K562 (cell line): ENCODE measurements at regions not wholly inside any gene's neighbourhood (a gene's known extent, or its start where the extent isn't known, plus 50 kb on each side); places are given as distances from the start of the nearest gene placed in this dataset.

Experiments
- ATAC-seq: fragments of 200-7000 bp; cut with Tn5 transposase; 3 replicates; pipeline ENCODE4 v1.9.1; 2020; ENCODE audit warnings: moderate library complexity
- BruUV-seq: library from RNA; stranded (reverse); fragments of 400-500 nt; replicated peaks from 2 replicates; lab custom pipeline; 2021; lab: Mats Ljungman, UMichigan
- CTCF ChIA-PET: fragments of 300-600 bp; formaldehyde crosslinking; extraction: SDS; loops from one replicate; lab custom pipeline; 2021; ENCODE audit warnings: low intra/inter-chr PET ratio; lab: Yijun Ruan, JAX
- POLR2A ChIA-PET: fragments of 300-600, 350-650 bp; sonication (Branson Sonifier 250); formaldehyde crosslinking; extraction: SDS; loops from one replicate; lab custom pipeline; 2021; ENCODE audit warnings: antibody characterized with exemption, inconsistent platforms; lab: Yijun Ruan, JAX
- DNase-seq, 4 experiments: peaks; one replicate each; pipeline versions ENCODE4 v3.0.0 to v3.0.0-alpha.2; 2011 to 2018; ENCODE audit warnings: low spot score in 3 of 4, mixed read lengths in 3 of 4; ENCODE audit errors: extremely low read depth in 1 of 4
- FAIRE-seq: peaks from 2 replicates; lab custom pipeline; 2011; peaks lifted over from hg19 to GRCh38; lab: Jason Lieb, UNC
- H2AFZ ChIP-seq: 2 replicates; pipeline ENCODE4 v1.6.0; 2011; ENCODE audit warnings: low read depth, low read length, control low read depth, inconsistent platforms
- H3K27ac ChIP-seq: fragments of 200-600 bp; 3 replicates; pipeline ENCODE4 v1.8.0; 2011; ENCODE audit warnings: low read depth, mild to moderate bottlenecking, control low read depth, inconsistent platforms, low read length, moderate library complexity, mixed read lengths; ENCODE audit errors: extremely low read depth
- H3K27me3 ChIP-seq, 2 experiments: fragments of 300-600 bp in 1 of 2; 2 replicates in 1 of 2; 3 replicates in 1 of 2; pipeline versions ENCODE4 v1.6.0 to v1.8.0; 2011; ENCODE audit warnings: inconsistent platforms in 2 of 2, low read length in 2 of 2, mild to moderate bottlenecking in 1 of 2, mixed read lengths in 1 of 2, moderate library complexity in 1 of 2; ENCODE audit not compliant: control insufficient read depth in 2 of 2, insufficient read depth in 2 of 2
- H3K36me3 ChIP-seq: fragments of 300-600 bp; 3 replicates; pipeline ENCODE4 v1.8.0; 2011; ENCODE audit warnings: mild to moderate bottlenecking, low read length, inconsistent platforms; ENCODE audit not compliant: control insufficient read depth, insufficient read depth
- H3K4me1 ChIP-seq, 2 experiments: fragments of 200-600 bp in 1 of 2; replicated peaks in 1 of 2; 2 replicates in 1 of 2; 3 replicates in 1 of 2; pipeline versions ENCODE4 v1.5.1 to v1.8.0; 2011; ENCODE audit warnings: inconsistent platforms in 2 of 2, low read length in 2 of 2, mild to moderate bottlenecking in 1 of 2, mixed read lengths in 1 of 2, moderate library complexity in 1 of 2; ENCODE audit not compliant: control insufficient read depth in 2 of 2, insufficient read depth in 2 of 2
- H3K4me2 ChIP-seq: 2 replicates; pipeline ENCODE4 v1.6.1; 2011; ENCODE audit warnings: low read length, control low read depth, inconsistent platforms, mixed read lengths; ENCODE audit not compliant: insufficient read depth
- H3K4me3 ChIP-seq: fragments of 200-600 bp; sonication (generic), shearing (Covaris generic); 2 replicates; pipeline ENCODE4 v1.5.1; 2016; ENCODE audit warnings: control low read depth, inconsistent platforms
- H3K79me2 ChIP-seq: fragments of 200-600 bp; 3 replicates; pipeline ENCODE4 v1.8.0; 2011; ENCODE audit warnings: low read length, inconsistent platforms; ENCODE audit not compliant: control insufficient read depth, insufficient read depth
- H3K9ac ChIP-seq, 2 experiments: 2 replicates each; pipeline versions ENCODE4 v1.6.0 to v1.6.1; 2011; ENCODE audit warnings: low read depth in 2 of 2, low read length in 2 of 2, control low read depth in 1 of 2, inconsistent platforms in 1 of 2, mild to moderate bottlenecking in 1 of 2, mixed read lengths in 1 of 2; ENCODE audit not compliant: insufficient read depth in 1 of 2
- H3K9me1 ChIP-seq: one replicate; pipeline ENCODE4 v1.6.0; 2011; ENCODE audit warnings: inconsistent platforms, mild to moderate bottlenecking, low read length, moderate library complexity; ENCODE audit not compliant: control insufficient read depth, insufficient read depth
- H3K9me3 ChIP-seq: replicated peaks from 2 replicates; pipeline ENCODE4 v1.5.1; 2011; ENCODE audit warnings: low read depth, low read length, inconsistent platforms; ENCODE audit not compliant: control insufficient read depth, insufficient read depth
- H4K20me1 ChIP-seq: replicated peaks from 2 replicates; pipeline ENCODE4 v1.6.1; 2011; ENCODE audit warnings: low read length, inconsistent platforms, mixed read lengths; ENCODE audit not compliant: control insufficient read depth, insufficient read depth
- BMI1 ChIP-seq: fragments of 150-350 bp; IDR thresholded peaks from 2 replicates; pipeline ENCODE4 v1.6.1; 2014; ENCODE audit warnings: low read length
- CHD1 ChIP-seq: fragments of 200-600 bp; sonication (generic); IDR thresholded peaks from one replicate; pipeline ENCODE4 v1.6.1; 2012; ENCODE audit warnings: mild to moderate bottlenecking, moderate library complexity, low read length, inconsistent platforms
- E2F5 ChIP-seq: sonication (generic); formaldehyde crosslinking; IDR thresholded peaks from 2 replicates; pipeline ENCODE4 v1.8.0; 2022; ENCODE audit warnings: mild to moderate bottlenecking, missing genetic modification reagents
- FOXJ3 ChIP-seq: sonication (generic); formaldehyde crosslinking; IDR thresholded peaks from 2 replicates; pipeline ENCODE4 v1.4.0; 2020; ENCODE audit warnings: mild to moderate bottlenecking, missing genetic modification reagents
- FOXO4 ChIP-seq: fragments of 450-650 bp; formaldehyde crosslinking; IDR thresholded peaks from 2 replicates; pipeline ENCODE4 v1.4.0; 2020; ENCODE audit warnings: mild to moderate bottlenecking, moderate library complexity
- PCBP2 ChIP-seq: fragments of 200-400 bp; formaldehyde crosslinking; IDR thresholded peaks from 2 replicates; pipeline ENCODE4 v1.6.1; 2018; ENCODE audit warnings: low read length, low read depth, mild to moderate bottlenecking, moderate library complexity; ENCODE audit not compliant: poor library complexity, severe bottlenecking
- SRSF1 ChIP-seq: fragments of 200-400 bp; formaldehyde crosslinking; IDR thresholded peaks from 2 replicates; pipeline ENCODE4 v1.6.1; 2017; ENCODE audit warnings: mild to moderate bottlenecking, low read depth, low read length, moderate library complexity
- STAT5B ChIP-seq: fragments of 250-450 bp; sonication (Bioruptor Pico); IDR thresholded peaks from 2 replicates; pipeline ENCODE4 v1.8.0; 2021; ENCODE audit warnings: mild to moderate bottlenecking, inconsistent platforms
- STAT6 ChIP-seq: sonication (generic); formaldehyde crosslinking; IDR thresholded peaks from 2 replicates; pipeline ENCODE4 v1.8.1; 2023; ENCODE audit warnings: mild to moderate bottlenecking, missing genetic modification reagents
- THAP7 ChIP-seq: fragments of 250-450 bp; sonication (Bioruptor Pico); IDR thresholded peaks from 2 replicates; pipeline ENCODE4 v1.5.0; 2021
- ZNF121 ChIP-seq: sonication (generic); formaldehyde crosslinking; conservative IDR thresholded peaks from 2 replicates; pipeline ENCODE4 v1.8.0; 2022; ENCODE audit warnings: missing genetic modification reagents
- ZNF354B ChIP-seq: fragments of 250-450 bp; sonication (Bioruptor Pico); IDR thresholded peaks from 2 replicates; pipeline ENCODE4 v1.4.0; 2020
- WGBS: fragments of 100-300 bp; shearing (Covaris generic); methylation state at CpG from one replicate; pipeline ENCODE4 v1.1.6; 2016; ENCODE audit warnings: low coverage, mixed read lengths; ENCODE audit not compliant: insufficient coverage; ENCODE audit errors: missing lambda C conversion rate; 5-methylcytosine and 5-hydroxymethylcytosine counted together
- in situ Hi-C: fragments of 300-500 bp; cut with MboI; formaldehyde crosslinking; loops from 4 replicates; pipeline ENCODE4 v1.15.0; 2018; ENCODE audit warnings: inconsistent platforms, mixed read lengths
- intact Hi-C: fragments of 100-400 bp; cut with micrococcal nuclease; formaldehyde crosslinking; loops from 2 replicates; pipeline ENCODE4 v1.14.2; 2022

GRCh38 chr7:81604075-81604807 lies 165.6 kb downstream of the HGF start:
- WGBS: under 1% methylated on average over 12 of the region's 12 CpGs
- Histone ChIP-seq H3K4me3 (no peak overlapping the region), H4K20me1 (no peaks in the 10 kb centered on the region), H2AFZ (no peak overlapping the region), H3K9me1 (no peaks in the 10 kb centered on the region), H3K4me1 (no peaks in the 10 kb centered on the region), H3K36me3 (no peaks in the 10 kb centered on the region), H3K79me2 (no peaks in the 10 kb centered on the region), H3K9ac (no peak overlapping the region), H3K27ac (no peak overlapping the region), H3K9me3 (no peaks in the 10 kb centered on the region; the same call in 1 of the 2 replicates), H3K27me3 (no peaks in the 10 kb centered on the region)
- ATAC-seq: no peak
- ChIA-PET POLR2A (no interaction called here), CTCF (no interaction called here)
- in situ Hi-C loops (no loop called here), intact Hi-C loops (no loop called here)
- no TSS peak for BruUV-seq
- FAIRE-seq: no peak
- no peak for DNase-seq
- TF ChIP-seq CHD1 (no peak), STAT6 (CRISPR knock-in tag) (no peak), FOXO4 (CRISPR knock-in tag) (no peak), PCBP2 (no peak), ZNF354B (CRISPR knock-in tag) (no peak), BMI1 (no peak), FOXJ3 (CRISPR knock-in tag) (no peak), STAT5B (CRISPR knock-in tag) (no peak), THAP7 (CRISPR knock-in tag) (no peak), E2F5 (CRISPR knock-in tag) (no peak), SRSF1 (no peak), ZNF121 (no peak)
- TF ChIP-seq, all 486 proteins: peak for 0
- no peak overlapping the region for H3K4me2 ChIP-seq
